IMR-90 (cell line): ENCODE measurements at regions not wholly inside any gene's neighbourhood (a gene's known extent, or its start where the extent isn't known, plus 50 kb on each side); places are given as distances from the start of the nearest gene placed in this dataset.

Experiments
- FOS ChIP-seq: fragments of 150-350 bp; IDR thresholded peaks from 2 replicates; pipeline ENCODE4 v1.6.1; 2016; ENCODE audit warnings: low read depth, low read length
- MAZ ChIP-seq: IDR thresholded peaks from 2 replicates; pipeline ENCODE4 v1.6.1; 2012; ENCODE audit warnings: low read depth, mild to moderate bottlenecking, low read length, improper control_type of control experiment, moderate library complexity, borderline replicate concordance
- MXI1 ChIP-seq: IDR thresholded peaks from 2 replicates; pipeline ENCODE4 v1.6.1; 2012; ENCODE audit warnings: low read depth, mild to moderate bottlenecking, low read length, moderate library complexity, borderline replicate concordance
- POLR2A ChIP-seq: IDR thresholded peaks from 2 replicates; pipeline ENCODE4 v1.6.1; 2012; ENCODE audit warnings: mild to moderate bottlenecking, low read depth, low read length
- RAD21 ChIP-seq: IDR thresholded peaks from 2 replicates; pipeline ENCODE4 v1.6.1; 2012; ENCODE audit warnings: low read length, improper control_type of control experiment
- RCOR1 ChIP-seq: IDR thresholded peaks from 2 replicates; pipeline ENCODE4 v1.6.1; 2012; ENCODE audit warnings: mild to moderate bottlenecking, low read length, improper control_type of control experiment; ENCODE audit not compliant: insufficient replicate concordance
- RFX5 ChIP-seq: IDR thresholded peaks from 2 replicates; pipeline ENCODE4 v1.8.0; 2012; ENCODE audit warnings: low read depth, mild to moderate bottlenecking, low read length, moderate library complexity
- USF2 ChIP-seq: fragments of 150-350 bp; IDR thresholded peaks from 2 replicates; pipeline ENCODE4 v1.6.1; 2017; ENCODE audit warnings: mild to moderate bottlenecking, antibody characterized with exemption, low read length, low read depth
- TF ChIP-seq, protein P1 (sequence below): conservative IDR thresholded peaks from 2 replicates; pipeline ENCODE4 v1.5.1; 2012; ENCODE audit warnings: mild to moderate bottlenecking, low read depth, low read length, improper control_type of control experiment
- TF ChIP-seq, protein P2 (sequence below): fragments of 150-350 bp; IDR thresholded peaks from 2 replicates; pipeline ENCODE4 v1.6.1; 2016; ENCODE audit warnings: low read depth, mild to moderate bottlenecking, low read length, moderate library complexity, borderline replicate concordance

DNA sequence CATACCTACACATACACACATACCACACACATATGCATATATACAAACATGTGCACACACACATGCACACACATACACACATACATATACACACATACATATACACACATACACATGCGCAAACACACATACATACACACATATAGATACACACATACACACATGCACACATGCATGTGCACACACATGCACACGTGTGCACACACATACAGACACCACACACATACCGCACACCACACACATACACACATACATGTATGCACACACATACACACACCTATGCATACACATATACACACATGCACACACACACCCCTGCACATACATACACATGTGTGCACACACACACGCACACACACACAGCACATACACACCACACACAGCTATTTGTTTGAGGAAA, 236.5 kb downstream of the WDR11 start:
- TF ChIP-seq, protein P1, sequence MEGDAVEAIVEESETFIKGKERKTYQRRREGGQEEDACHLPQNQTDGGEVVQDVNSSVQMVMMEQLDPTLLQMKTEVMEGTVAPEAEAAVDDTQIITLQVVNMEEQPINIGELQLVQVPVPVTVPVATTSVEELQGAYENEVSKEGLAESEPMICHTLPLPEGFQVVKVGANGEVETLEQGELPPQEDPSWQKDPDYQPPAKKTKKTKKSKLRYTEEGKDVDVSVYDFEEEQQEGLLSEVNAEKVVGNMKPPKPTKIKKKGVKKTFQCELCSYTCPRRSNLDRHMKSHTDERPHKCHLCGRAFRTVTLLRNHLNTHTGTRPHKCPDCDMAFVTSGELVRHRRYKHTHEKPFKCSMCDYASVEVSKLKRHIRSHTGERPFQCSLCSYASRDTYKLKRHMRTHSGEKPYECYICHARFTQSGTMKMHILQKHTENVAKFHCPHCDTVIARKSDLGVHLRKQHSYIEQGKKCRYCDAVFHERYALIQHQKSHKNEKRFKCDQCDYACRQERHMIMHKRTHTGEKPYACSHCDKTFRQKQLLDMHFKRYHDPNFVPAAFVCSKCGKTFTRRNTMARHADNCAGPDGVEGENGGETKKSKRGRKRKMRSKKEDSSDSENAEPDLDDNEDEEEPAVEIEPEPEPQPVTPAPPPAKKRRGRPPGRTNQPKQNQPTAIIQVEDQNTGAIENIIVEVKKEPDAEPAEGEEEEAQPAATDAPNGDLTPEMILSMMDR, result no peak
- TF ChIP-seq POLR2A, result no peak
- TF ChIP-seq, protein P2, sequence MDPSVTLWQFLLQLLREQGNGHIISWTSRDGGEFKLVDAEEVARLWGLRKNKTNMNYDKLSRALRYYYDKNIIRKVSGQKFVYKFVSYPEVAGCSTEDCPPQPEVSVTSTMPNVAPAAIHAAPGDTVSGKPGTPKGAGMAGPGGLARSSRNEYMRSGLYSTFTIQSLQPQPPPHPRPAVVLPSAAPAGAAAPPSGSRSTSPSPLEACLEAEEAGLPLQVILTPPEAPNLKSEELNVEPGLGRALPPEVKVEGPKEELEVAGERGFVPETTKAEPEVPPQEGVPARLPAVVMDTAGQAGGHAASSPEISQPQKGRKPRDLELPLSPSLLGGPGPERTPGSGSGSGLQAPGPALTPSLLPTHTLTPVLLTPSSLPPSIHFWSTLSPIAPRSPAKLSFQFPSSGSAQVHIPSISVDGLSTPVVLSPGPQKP, result no peak
- no peak for TF ChIP-seq RAD21
- TF ChIP-seq RFX5, result no peak
- TF ChIP-seq RCOR1, result no peak
- TF ChIP-seq USF2, result no peak
- no peak for TF ChIP-seq FOS
- no peak for TF ChIP-seq MXI1
- no peak for TF ChIP-seq MAZ
